GM12878 (cell line): ENCODE measurements at regions not wholly inside any gene's neighbourhood (a gene's known extent, or its start where the extent isn't known, plus 50 kb on each side); places are given as distances from the start of the nearest gene placed in this dataset.

ENCODE experiments used
- EZH2 ChIP-seq: IDR thresholded peaks from 2 replicates; pipeline ENCODE4 v1.6.1; 2012; ENCODE audit warnings: low read depth, mild to moderate bottlenecking, control low read depth, inconsistent platforms, low read length, borderline replicate concordance; ENCODE audit not compliant: control insufficient read depth
- HDAC2 ChIP-seq: fragments of 200-600 bp; sonication (generic); IDR thresholded peaks from 2 replicates; pipeline ENCODE4 v1.6.1; 2017
- SUPT20H ChIP-seq: IDR thresholded peaks from 2 replicates; pipeline ENCODE4 v1.6.1; 2011; ENCODE audit warnings: low read depth, mild to moderate bottlenecking, low read length, moderate library complexity, borderline replicate concordance; ENCODE audit not compliant: control insufficient read depth
- TF ChIP-seq, protein P1 (sequence below), 3 experiments: IDR thresholded peaks in 2 of 3; conservative IDR thresholded peaks in 1 of 3; 2 replicates each; pipeline ENCODE4 v1.5.1; 2011; ENCODE audit warnings: low read depth in 3 of 3, low read length in 3 of 3, mild to moderate bottlenecking in 3 of 3, control low read depth in 2 of 3, moderate library complexity in 2 of 3, inconsistent platforms in 1 of 3, mixed read lengths in 1 of 3; ENCODE audit not compliant: control insufficient read depth in 2 of 3, insufficient read depth in 1 of 3; ENCODE audit errors: extremely low read depth in 1 of 3
- TF ChIP-seq, protein P2 (sequence below): IDR thresholded peaks from 2 replicates; pipeline ENCODE4 v1.6.1; 2012; ENCODE audit warnings: low read depth, low read length, improper control_type of control experiment

- TF ChIP-seq, protein P1, sequence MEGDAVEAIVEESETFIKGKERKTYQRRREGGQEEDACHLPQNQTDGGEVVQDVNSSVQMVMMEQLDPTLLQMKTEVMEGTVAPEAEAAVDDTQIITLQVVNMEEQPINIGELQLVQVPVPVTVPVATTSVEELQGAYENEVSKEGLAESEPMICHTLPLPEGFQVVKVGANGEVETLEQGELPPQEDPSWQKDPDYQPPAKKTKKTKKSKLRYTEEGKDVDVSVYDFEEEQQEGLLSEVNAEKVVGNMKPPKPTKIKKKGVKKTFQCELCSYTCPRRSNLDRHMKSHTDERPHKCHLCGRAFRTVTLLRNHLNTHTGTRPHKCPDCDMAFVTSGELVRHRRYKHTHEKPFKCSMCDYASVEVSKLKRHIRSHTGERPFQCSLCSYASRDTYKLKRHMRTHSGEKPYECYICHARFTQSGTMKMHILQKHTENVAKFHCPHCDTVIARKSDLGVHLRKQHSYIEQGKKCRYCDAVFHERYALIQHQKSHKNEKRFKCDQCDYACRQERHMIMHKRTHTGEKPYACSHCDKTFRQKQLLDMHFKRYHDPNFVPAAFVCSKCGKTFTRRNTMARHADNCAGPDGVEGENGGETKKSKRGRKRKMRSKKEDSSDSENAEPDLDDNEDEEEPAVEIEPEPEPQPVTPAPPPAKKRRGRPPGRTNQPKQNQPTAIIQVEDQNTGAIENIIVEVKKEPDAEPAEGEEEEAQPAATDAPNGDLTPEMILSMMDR (IDR thresholded peaks at IDR 0.05 in 2 of 3, conservative IDR thresholded peaks at IDR 0.05 in 1 of 3; ENCODE audit: control insufficient read depth in 2 of 3, extremely low read depth in 1 of 3, insufficient read depth in 1 of 3, low read depth in 3 of 3, low read length in 3 of 3): no peak
- TF ChIP-seq EZH2: no peak
- TF ChIP-seq HDAC2: no peak
- TF ChIP-seq, protein P2, sequence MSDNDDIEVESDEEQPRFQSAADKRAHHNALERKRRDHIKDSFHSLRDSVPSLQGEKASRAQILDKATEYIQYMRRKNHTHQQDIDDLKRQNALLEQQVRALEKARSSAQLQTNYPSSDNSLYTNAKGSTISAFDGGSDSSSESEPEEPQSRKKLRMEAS: no peak
- no peak for TF ChIP-seq SUPT20H
Measured at GRCh38 chr15:62977952-62978811, 64.4 kb upstream of the TPM1 start.
